Heart right ventricle (tissue), 16 donors: ENCODE measurements at regions not wholly inside any gene's neighbourhood (a gene's known extent, or its start where the extent isn't known, plus 50 kb on each side); places are given as distances from the start of the nearest gene placed in this dataset.

ENCODE experiments used
- ATAC-seq, 8 donors: fragments of 200-7000 bp; cut with Tn5 transposase; one replicate each; pipeline ENCODE4 v1.9.1; 2020; ENCODE audit warnings: mild to moderate bottlenecking in 8 of 8, moderate library complexity in 8 of 8, moderate number of reproducible peaks in 1 of 8
- DNase-seq, 2 donors: peaks; one replicate each; pipeline ENCODE4 v3.0.0-alpha.2; 2020
- H3K27ac ChIP-seq, 10 donors: fragments of 200-600 bp; sonication (generic) in 2 of 10; one replicate each; pipeline versions ENCODE4 v1.5.0 to v1.8.0; 2020 to 2022; ENCODE audit warnings: mild to moderate bottlenecking in 3 of 10
- H3K27me3 ChIP-seq, 7 donors: fragments of 200-600 bp; one replicate each; pipeline ENCODE4 v1.8.0; 2021 to 2022; ENCODE audit warnings: mild to moderate bottlenecking in 2 of 7
- H3K36me3 ChIP-seq, 9 donors: fragments of 200-600 bp; sonication (generic) in 1 of 9; one replicate each; pipeline versions ENCODE4 v1.5.0 to v1.8.0; 2020 to 2022; ENCODE audit warnings: mild to moderate bottlenecking in 2 of 9
- H3K4me1 ChIP-seq, 9 donors: fragments of 200-600 bp; sonication (generic) in 1 of 9; one replicate each; pipeline versions ENCODE4 v1.5.0 to v1.8.0; 2020 to 2022; ENCODE audit warnings: mild to moderate bottlenecking in 4 of 9
- H3K4me3 ChIP-seq, 10 donors: fragments of 200-600 bp; sonication (generic) in 2 of 10; one replicate each; pipeline versions ENCODE4 v1.5.0 to v1.8.0; 2020 to 2022; ENCODE audit warnings: mild to moderate bottlenecking in 7 of 10, moderate library complexity in 2 of 10
- H3K9me3 ChIP-seq, 11 donors: fragments of 200-600 bp in 10 of 11; sonication (generic) in 2 of 11; one replicate each; pipeline versions ENCODE4 v1.5.0 to v1.8.0; 2013 to 2022; ENCODE audit warnings: mild to moderate bottlenecking in 2 of 11, control low read depth in 1 of 11, moderate library complexity in 1 of 11
- CTCF ChIP-seq, 9 donors: fragments of 200-600 bp; sonication (generic) in 2 of 9; IDR thresholded peaks; one replicate each; pipeline versions ENCODE4 v1.5.0 to v1.8.0; 2021 to 2022; ENCODE audit warnings: antibody characterized with exemption in 9 of 9, mild to moderate bottlenecking in 5 of 9, moderate library complexity in 1 of 9
- WGBS, 2 donors: extraction: QIAGEN DNeasy Blood & Tissue Kit; methylation state at CpG; one replicate each; pipeline ENCODE4 v1.1.7; 2013; ENCODE audit warnings: inconsistent platforms in 1 of 2; 5-methylcytosine and 5-hydroxymethylcytosine counted together
- intact Hi-C, 10 donors: fragments of 100-400 bp; cut with DNase I; formaldehyde crosslinking; loops; one replicate each; pipeline versions ENCODE4 v1.11.1 to v1.14.2; 2022
- donor health status: Arrhythmogenic right ventricular cardiomyopathy.
- donor health status: ischemic (EF 13 %, LVEDD 7.1; RV severe dilation, severe dysfunction).
- donor health status: healthy with polysubstance abuse.
- donor health status: DM: no; HTN: yes; CAD: no.
- donor health status: DM: no; HTN: no; CAD: no.
- donor health status: ischemic (EF 25% LVEDD 6.9; RV normal size, moderate dysfunction).
- donor health status: ischemic (EF 25% LVEDD 5.7; RV mildly dilated, moderate dysfunction).
- donor health status: healthy.
- donor health status: DM: yes; HTN: yes; CAD: no.
- donor health status: Ischemic cardiomyopathy.
- donor health status: ischemic (EF 35%, LVEDD 5.7; RV mildly dilated, moderate dysfunction).
- donor health status: nonischemic (EF 11% LVEDD 7.7; RV severe dilation, severe dysfunction).
- donor health status: DM: yes; HTN: yes; CAD: no.
- donor health status: PGD.
- donor health status: ischemic (EF 29% LVEDD 5.4; RV normal size, mild dysfunction).
- donor health status: nonischemic (EF 23%, LVEDD 6.1; RV moderate dilation, normal function).

GRCh38 chr17:68182011-68182306 is 65.9 kb upstream of the AMZ2 start:
- DNase-seq: no peak
- Histone ChIP-seq H3K27me3 (no peaks in the 10 kb centered on the region), H3K4me3 (peak overlapping the region in 1 of 10 donors; percentile 45), H3K27ac (no peak overlapping the region), H3K36me3 (no peaks in the 10 kb centered on the region), H3K9me3 (no peaks in the 10 kb centered on the region), H3K4me1 (no peaks in the 10 kb centered on the region)
- ATAC-seq: no peak
- intact Hi-C loops: no loop called here
- no peak for TF ChIP-seq CTCF (IDR thresholded peaks at IDR 0.05)
- WGBS, 2 donors: 83 to 94% methylated on average over 1 of the region's 1 CpG

- Histone ChIP-seq H3K27me3 (no peaks in the 10 kb centered on the region), H3K9me3 (no peaks in the 10 kb centered on the region), H3K36me3 (no peaks in the 10 kb centered on the region), H3K4me1 (no peaks in the 10 kb centered on the region), H3K4me3 (peak overlapping the region in 1 of 10 donors; percentile 45), H3K27ac (peak overlapping the region in 1 of 10 donors; percentile 56)
- DNase-seq (no peak), ATAC-seq (no peak)
- TF ChIP-seq CTCF (IDR thresholded peaks at IDR 0.05): no peak
- WGBS, 2 donors: 85 to 88% methylated on average over 12 of the region's 12 CpGs
- intact Hi-C loops: no loop called here
Measured at GRCh38 chr17:68182940-68183551, 64.8 kb upstream of the AMZ2 start.

GRCh38 chr17:68184141-68184571 is 63.7 kb upstream of the AMZ2 start:
- ATAC-seq: no peak
- intact Hi-C loops: no loop called here

GRCh38 chr17:68184816-68185436 is 62.9 kb upstream of the AMZ2 start:
- Histone ChIP-seq H3K4me3 (no peak overlapping the region), H3K9me3 (no peaks in the 10 kb centered on the region), H3K4me1 (no peaks in the 10 kb centered on the region), H3K27me3 (no peaks in the 10 kb centered on the region), H3K27ac (peak overlapping the region in 1 of 10 donors; percentile 56), H3K36me3 (no peaks in the 10 kb centered on the region)
- DNase-seq: no peak
- no peak for TF ChIP-seq CTCF (IDR thresholded peaks at IDR 0.05)
- 90 to 93% methylated on average over 4 of the region's 4 CpGs for WGBS, 2 donors
- intact Hi-C loops: no loop called here
- no peak for ATAC-seq

More at GRCh38 chr17:68184141-68184571, 63.7 kb upstream of the AMZ2 start:
- Histone ChIP-seq H3K4me3 (no peak overlapping the region), H3K27ac (peak overlapping the region in 1 of 10 donors; percentile 56), H3K27me3 (no peaks in the 10 kb centered on the region), H3K36me3 (no peaks in the 10 kb centered on the region), H3K9me3 (no peaks in the 10 kb centered on the region), H3K4me1 (no peaks in the 10 kb centered on the region)
- no peak for DNase-seq
- 78 to 89% methylated on average over 10 of the region's 10 CpGs for WGBS, 2 donors
- TF ChIP-seq CTCF (IDR thresholded peaks at IDR 0.05): no peak
